ENCODE measurements at regions not wholly inside any gene's neighbourhood (a gene's known extent, or its start where the extent isn't known, plus 50 kb on each side); places are given as distances from the start of the nearest gene placed in this dataset.

DNA sequence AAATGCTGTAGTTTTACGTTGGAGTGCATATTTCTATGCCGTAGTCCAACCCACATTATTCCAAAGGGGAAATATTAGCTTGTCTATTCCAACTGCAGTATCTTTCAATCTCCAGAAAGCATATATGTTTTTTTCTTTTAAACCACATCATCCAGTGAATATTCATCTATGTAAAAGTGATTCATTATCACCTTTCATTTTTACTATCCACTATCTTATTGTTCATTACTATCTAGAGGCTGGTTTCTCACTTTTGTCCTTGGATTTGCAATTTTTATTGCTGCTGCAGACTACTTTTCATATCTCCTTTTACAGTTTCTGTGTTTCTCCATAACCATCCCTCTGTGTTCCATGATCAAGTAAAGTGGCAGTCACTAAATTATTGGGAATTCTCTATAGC, 1097.2 kb upstream of the TENM4 start:
- no peak for TF ChIP-seq CTCF (IDR thresholded peaks at IDR 0.05; ENCODE audit: unreplicated experiment)
- no peak overlapping the region for H3K27ac Mint-ChIP-seq
- no peaks in the 10 kb centered on the region for H3K27me3 Mint-ChIP-seq
- no peak for DNase-seq (ENCODE audit: low spot score, unreplicated experiment)
- peaks cover 14% of the 10 kb centered on the region for H3K9me3 Mint-ChIP-seq (ENCODE audit: low read depth)
- no peak overlapping the region for H3K4me3 Mint-ChIP-seq (ENCODE audit: low read depth)
- no peaks in the 10 kb centered on the region for H3K36me3 Mint-ChIP-seq (ENCODE audit: insufficient read depth)
- H3K4me1 Mint-ChIP-seq (ENCODE audit: low read depth): no peaks in the 10 kb centered on the region

GRCh38 chr11:80533463-80533862, 1092.6 kb upstream of the TENM4 start:
- Mint-ChIP-seq H3K36me3 (ENCODE audit: insufficient read depth) (peaks cover 1% of the 10 kb centered on the region), H3K4me1 (ENCODE audit: low read depth) (peaks cover 3% of the 10 kb centered on the region), H3K27me3 (no peaks in the 10 kb centered on the region), H3K27ac (no peak overlapping the region), H3K4me3 (ENCODE audit: low read depth) (no peak overlapping the region), H3K9me3 (ENCODE audit: low read depth) (peaks cover 9% of the 10 kb centered on the region)
- no peak for DNase-seq (ENCODE audit: low spot score, unreplicated experiment)
- TF ChIP-seq CTCF (IDR thresholded peaks at IDR 0.05; ENCODE audit: unreplicated experiment): no peak

- peaks cover 3% of the 10 kb centered on the region for H3K4me1 Mint-ChIP-seq (ENCODE audit: low read depth)
- DNase-seq (ENCODE audit: low spot score, unreplicated experiment): no peak
- peaks cover 9% of the 10 kb centered on the region for H3K9me3 Mint-ChIP-seq (ENCODE audit: low read depth)
- peaks cover 1% of the 10 kb centered on the region for H3K36me3 Mint-ChIP-seq (ENCODE audit: insufficient read depth)
- no peak for TF ChIP-seq CTCF (IDR thresholded peaks at IDR 0.05; ENCODE audit: unreplicated experiment)
- no peak overlapping the region for H3K4me3 Mint-ChIP-seq (ENCODE audit: low read depth)
- no peaks in the 10 kb centered on the region for H3K27me3 Mint-ChIP-seq
- no peak overlapping the region for H3K27ac Mint-ChIP-seq
Observed at GRCh38 chr11:80532633-80533232, 1091.9 kb upstream of the TENM4 start.

DNA sequence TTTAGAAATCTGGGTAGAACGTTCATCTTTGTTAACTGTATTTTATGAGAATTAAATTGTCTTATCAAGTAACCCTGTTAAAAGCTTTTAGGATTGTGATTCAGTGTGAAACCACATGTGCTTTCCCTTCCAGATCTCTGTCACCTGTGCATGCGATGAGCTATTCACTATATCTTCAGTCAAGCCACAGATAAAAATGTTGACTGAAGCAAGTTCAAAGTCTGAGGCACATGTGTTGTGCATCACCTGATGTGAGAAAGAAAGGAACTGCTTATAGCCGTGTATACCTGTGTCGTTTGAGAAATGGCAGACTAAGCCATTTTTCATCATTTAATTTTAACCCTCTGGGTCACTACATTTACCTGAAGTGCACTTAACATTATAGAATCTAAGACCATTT, 1088.9 kb upstream of the TENM4 start:
- Mint-ChIP-seq H3K27me3 (no peaks in the 10 kb centered on the region), H3K36me3 (ENCODE audit: insufficient read depth) (peaks cover 1% of the 10 kb centered on the region), H3K4me1 (ENCODE audit: low read depth) (peaks cover 3% of the 10 kb centered on the region), H3K4me3 (ENCODE audit: low read depth) (no peak overlapping the region), H3K27ac (no peak overlapping the region), H3K9me3 (ENCODE audit: low read depth) (peaks cover 9% of the 10 kb centered on the region)
- no peak for TF ChIP-seq CTCF (IDR thresholded peaks at IDR 0.05; ENCODE audit: unreplicated experiment)
- no peak for DNase-seq (ENCODE audit: low spot score, unreplicated experiment)

- H3K4me1 Mint-ChIP-seq (ENCODE audit: low read depth): peaks cover 3% of the 10 kb centered on the region
- no peak for DNase-seq (ENCODE audit: low spot score, unreplicated experiment)
- no peaks in the 10 kb centered on the region for H3K27me3 Mint-ChIP-seq
- H3K27ac Mint-ChIP-seq: no peak overlapping the region
- H3K9me3 Mint-ChIP-seq (ENCODE audit: low read depth): no peaks in the 10 kb centered on the region
- no peak overlapping the region for H3K4me3 Mint-ChIP-seq (ENCODE audit: low read depth)
- TF ChIP-seq CTCF (IDR thresholded peaks at IDR 0.05; ENCODE audit: unreplicated experiment): no peak
- no peaks in the 10 kb centered on the region for H3K36me3 Mint-ChIP-seq (ENCODE audit: insufficient read depth)
Observed at GRCh38 chr11:80525663-80526405, 1085.0 kb upstream of the TENM4 start.

Data from progenitor cell of endocrine pancreas (in vitro differentiated cells).